ENCODE measurements at regions not wholly inside any gene's neighbourhood (a gene's known extent, or its start where the extent isn't known, plus 50 kb on each side); places are given as distances from the start of the nearest gene placed in this dataset.

DNA sequence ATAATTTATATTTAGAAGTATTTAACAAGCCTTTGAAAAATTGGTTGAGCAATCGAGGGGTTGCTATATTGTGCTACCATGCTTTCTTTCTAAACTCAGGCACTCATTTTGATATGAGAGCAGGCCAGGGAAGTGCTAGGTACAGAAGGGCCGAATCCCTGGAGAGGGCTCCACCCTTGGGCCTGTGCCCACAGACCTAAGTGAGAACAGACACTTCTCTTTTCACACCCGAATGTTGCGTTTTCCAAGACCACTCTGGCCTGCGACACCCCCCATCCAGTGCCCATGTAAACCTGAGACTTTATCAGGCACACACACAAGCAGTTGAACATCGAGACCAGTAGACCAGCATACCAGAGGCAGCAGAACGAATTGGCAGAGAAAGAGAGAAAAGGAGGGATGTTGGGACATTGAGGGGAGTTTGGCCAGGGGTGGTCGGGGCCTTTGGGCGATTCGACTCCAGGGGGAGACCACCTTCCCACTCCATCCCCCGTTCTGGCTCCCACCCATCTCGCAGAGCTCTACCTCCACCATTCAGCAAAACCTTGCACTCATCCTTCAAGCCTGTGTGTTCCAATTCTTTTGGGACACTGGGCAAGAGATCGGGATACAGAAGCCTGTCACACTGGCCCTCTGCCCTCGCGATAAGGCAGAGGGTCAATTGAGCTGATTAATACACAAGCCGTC, 134.8 kb downstream of the FBXO4 start:
- DNase-seq (ENCODE audit: low read depth): no peak
- no peak for TF ChIP-seq POLR2A (IDR thresholded peaks at IDR 0.05; ENCODE audit: extremely low read depth, insufficient read length)
- no peak for TF ChIP-seq MYC (IDR thresholded peaks at IDR 0.05; ENCODE audit: low read depth, low read length)
- TF ChIP-seq, protein P1, sequence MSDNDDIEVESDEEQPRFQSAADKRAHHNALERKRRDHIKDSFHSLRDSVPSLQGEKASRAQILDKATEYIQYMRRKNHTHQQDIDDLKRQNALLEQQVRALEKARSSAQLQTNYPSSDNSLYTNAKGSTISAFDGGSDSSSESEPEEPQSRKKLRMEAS (IDR thresholded peaks at IDR 0.05; ENCODE audit: low read depth, low read length): no peak
- TF ChIP-seq, protein P2, sequence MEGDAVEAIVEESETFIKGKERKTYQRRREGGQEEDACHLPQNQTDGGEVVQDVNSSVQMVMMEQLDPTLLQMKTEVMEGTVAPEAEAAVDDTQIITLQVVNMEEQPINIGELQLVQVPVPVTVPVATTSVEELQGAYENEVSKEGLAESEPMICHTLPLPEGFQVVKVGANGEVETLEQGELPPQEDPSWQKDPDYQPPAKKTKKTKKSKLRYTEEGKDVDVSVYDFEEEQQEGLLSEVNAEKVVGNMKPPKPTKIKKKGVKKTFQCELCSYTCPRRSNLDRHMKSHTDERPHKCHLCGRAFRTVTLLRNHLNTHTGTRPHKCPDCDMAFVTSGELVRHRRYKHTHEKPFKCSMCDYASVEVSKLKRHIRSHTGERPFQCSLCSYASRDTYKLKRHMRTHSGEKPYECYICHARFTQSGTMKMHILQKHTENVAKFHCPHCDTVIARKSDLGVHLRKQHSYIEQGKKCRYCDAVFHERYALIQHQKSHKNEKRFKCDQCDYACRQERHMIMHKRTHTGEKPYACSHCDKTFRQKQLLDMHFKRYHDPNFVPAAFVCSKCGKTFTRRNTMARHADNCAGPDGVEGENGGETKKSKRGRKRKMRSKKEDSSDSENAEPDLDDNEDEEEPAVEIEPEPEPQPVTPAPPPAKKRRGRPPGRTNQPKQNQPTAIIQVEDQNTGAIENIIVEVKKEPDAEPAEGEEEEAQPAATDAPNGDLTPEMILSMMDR (IDR thresholded peaks at IDR 0.05; ENCODE audit: low read depth, low read length): no peak
- H3K4me3 ChIP-seq (ENCODE audit: low read depth, low read length): no peak overlapping the region

DNA sequence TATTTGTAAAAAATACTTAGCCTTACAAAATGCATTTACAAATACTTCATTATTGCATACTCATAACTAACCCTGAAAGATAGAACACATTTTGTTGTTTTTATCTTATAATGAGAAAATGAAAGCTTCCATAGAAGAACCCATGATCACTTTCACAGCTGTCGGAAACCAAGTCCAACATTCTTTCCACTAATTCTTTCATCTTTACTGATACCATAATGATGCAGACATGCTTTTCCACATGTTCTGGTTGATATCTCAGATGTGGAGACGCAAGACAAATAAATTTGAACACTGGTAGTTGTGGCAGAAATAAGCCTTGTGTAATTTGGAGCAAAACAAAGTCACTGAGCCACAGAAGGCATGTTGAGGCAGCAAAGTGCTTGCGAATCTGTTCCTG, 136.0 kb downstream of the FBXO4 start:
- H3K4me3 ChIP-seq (ENCODE audit: low read depth, low read length): no peak overlapping the region
- TF ChIP-seq POLR2A (IDR thresholded peaks at IDR 0.05; ENCODE audit: extremely low read depth, insufficient read length): no peak
- TF ChIP-seq, protein P1 (IDR thresholded peaks at IDR 0.05; ENCODE audit: low read depth, low read length): no peak
- no peak for TF ChIP-seq MYC (IDR thresholded peaks at IDR 0.05; ENCODE audit: low read depth, low read length)
- TF ChIP-seq, protein P2 (IDR thresholded peaks at IDR 0.05; ENCODE audit: low read depth, low read length): no peak
- no peak for DNase-seq (ENCODE audit: low read depth)

DNA sequence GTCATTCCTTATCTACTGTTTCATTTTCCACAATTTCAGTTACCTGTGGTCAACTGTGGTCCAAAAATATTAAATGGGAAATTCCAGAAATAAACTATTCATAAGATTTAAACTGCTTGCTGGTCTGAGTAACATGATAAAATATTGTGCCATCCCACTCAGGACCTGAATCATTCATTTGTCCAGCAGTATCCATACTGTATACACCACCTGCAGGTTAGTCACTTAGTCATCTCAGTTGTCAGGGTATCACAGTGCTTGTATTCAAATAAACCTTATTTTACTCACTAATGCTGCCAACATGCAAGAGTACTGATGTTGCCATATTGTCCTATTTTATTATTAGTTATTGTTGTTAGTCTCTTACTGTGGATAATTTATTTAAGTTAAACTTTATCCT, 139.7 kb downstream of the FBXO4 start:
- no peak overlapping the region for H3K4me3 ChIP-seq (ENCODE audit: low read depth, low read length)
- TF ChIP-seq POLR2A (IDR thresholded peaks at IDR 0.05; ENCODE audit: extremely low read depth, insufficient read length) (no peak), MYC (IDR thresholded peaks at IDR 0.05; ENCODE audit: low read depth, low read length) (no peak)
- TF ChIP-seq, protein P1 (IDR thresholded peaks at IDR 0.05; ENCODE audit: low read depth, low read length): no peak
- no peak for DNase-seq (ENCODE audit: low read depth)

DNA sequence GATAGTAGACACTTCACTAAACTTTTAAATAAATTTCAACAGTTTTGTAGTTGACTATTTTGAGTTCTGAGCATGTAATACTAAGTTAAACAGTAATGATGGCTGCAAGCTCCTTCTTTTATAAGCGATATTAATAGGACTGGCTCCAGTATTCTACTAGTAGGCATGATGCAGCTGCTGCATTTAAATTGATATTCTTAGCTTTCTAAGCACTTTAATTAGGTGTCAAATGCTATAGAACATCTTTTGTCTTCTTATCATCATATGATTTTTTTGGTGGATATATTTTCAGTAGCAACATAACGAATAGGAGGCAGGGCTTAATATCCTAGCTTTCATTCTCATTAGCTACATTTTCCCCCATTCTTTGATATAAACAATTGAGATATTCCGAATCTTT, 141.1 kb downstream of the FBXO4 start:
- TF ChIP-seq, protein P2 (IDR thresholded peaks at IDR 0.05; ENCODE audit: low read depth, low read length): no peak
- TF ChIP-seq MYC (IDR thresholded peaks at IDR 0.05; ENCODE audit: low read depth, low read length): no peak
- TF ChIP-seq, protein P1 (IDR thresholded peaks at IDR 0.05; ENCODE audit: low read depth, low read length): no peak
- no peak for TF ChIP-seq POLR2A (IDR thresholded peaks at IDR 0.05; ENCODE audit: extremely low read depth, insufficient read length)
- H3K4me3 ChIP-seq (ENCODE audit: low read depth, low read length): no peak overlapping the region
- no peak for DNase-seq (ENCODE audit: low read depth)

DNA sequence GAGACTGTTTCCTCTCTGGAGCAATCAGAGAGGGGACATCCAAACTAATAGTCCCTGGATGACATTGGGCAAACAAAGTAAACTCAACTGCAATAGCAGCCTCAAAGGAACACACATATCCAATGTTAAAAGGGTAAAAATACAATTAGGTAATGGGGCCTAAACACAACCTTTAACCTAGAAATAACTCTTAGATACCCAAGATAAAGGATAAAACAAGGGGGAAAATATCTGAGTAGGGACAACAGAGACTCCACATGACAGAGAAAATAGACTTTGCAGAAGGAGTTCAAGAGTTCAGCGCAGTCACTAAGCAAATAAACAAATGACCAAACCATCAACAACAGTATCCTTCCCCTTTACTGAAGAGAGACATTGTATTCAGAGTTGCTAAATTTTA, 149.3 kb downstream of the FBXO4 start:
- H3K4me3 ChIP-seq (ENCODE audit: low read depth, low read length): no peak overlapping the region
- TF ChIP-seq, protein P1 (IDR thresholded peaks at IDR 0.05; ENCODE audit: low read depth, low read length): no peak
- TF ChIP-seq MYC (IDR thresholded peaks at IDR 0.05; ENCODE audit: low read depth, low read length) (no peak), POLR2A (IDR thresholded peaks at IDR 0.05; ENCODE audit: extremely low read depth, insufficient read length) (no peak)
- TF ChIP-seq, protein P2 (IDR thresholded peaks at IDR 0.05; ENCODE audit: low read depth, low read length): no peak
- DNase-seq (ENCODE audit: low read depth): no peak

DNA sequence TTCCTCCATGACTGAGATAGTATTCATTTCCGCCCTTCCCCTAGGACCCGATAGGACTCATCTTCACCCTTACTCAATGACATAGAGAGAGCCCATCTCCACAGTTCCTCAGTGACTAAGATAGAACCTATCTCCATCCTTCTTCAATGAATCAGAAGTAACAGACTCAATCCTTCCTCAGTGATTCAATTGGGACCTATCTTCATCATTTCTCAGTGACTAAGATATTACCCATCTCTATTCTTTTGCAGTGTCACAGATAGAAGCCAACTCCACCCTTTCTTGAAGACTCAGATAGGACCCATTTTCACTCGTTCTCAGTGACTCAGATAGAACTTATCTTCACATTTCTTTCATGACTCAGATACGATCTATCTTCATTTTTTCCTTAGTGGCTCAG, 164.6 kb downstream of the FBXO4 start:
- H3K4me3 ChIP-seq (ENCODE audit: low read depth, low read length): no peak overlapping the region
- TF ChIP-seq, protein P1 (IDR thresholded peaks at IDR 0.05; ENCODE audit: low read depth, low read length): no peak
- no peak for TF ChIP-seq MYC (IDR thresholded peaks at IDR 0.05; ENCODE audit: low read depth, low read length)
- TF ChIP-seq, protein P2 (IDR thresholded peaks at IDR 0.05; ENCODE audit: low read depth, low read length): no peak
- no peak for TF ChIP-seq POLR2A (IDR thresholded peaks at IDR 0.05; ENCODE audit: extremely low read depth, insufficient read length)
- DNase-seq (ENCODE audit: low read depth): no peak

Measured in NB4 (cell line).